Heart left ventricle (tissue), 13 donors: ENCODE measurements at regions not wholly inside any gene's neighbourhood (a gene's known extent, or its start where the extent isn't known, plus 50 kb on each side); places are given as distances from the start of the nearest gene placed in this dataset.

ENCODE experiments used
- POLR2A ChIP-seq, 2 donors: fragments of 450-650 bp; IDR thresholded peaks; one replicate each; pipeline ENCODE4 v1.6.1; 2017; ENCODE audit warnings: antibody characterized with exemption in 2 of 2, mild to moderate bottlenecking in 2 of 2, moderate library complexity in 2 of 2
- TF ChIP-seq, protein P1 (sequence below), 12 donors: fragments of 200-600 bp; sonication (generic) in 4 of 12; IDR thresholded peaks; one replicate each; pipeline versions ENCODE4 v1.5.0 to v1.8.0; 2018 to 2022; ENCODE audit warnings: antibody characterized with exemption in 12 of 12, mild to moderate bottlenecking in 5 of 12
- donor health status: ischemic (EF 13 %, LVEDD 7.1; RV severe dilation, severe dysfunction).
- donor health status: DM: no; HTN: yes; CAD: no.
- donor health status: DM: no; HTN: no; CAD: no.
- donor health status: ischemic (EF 25% LVEDD 6.9; RV normal size, moderate dysfunction).
- donor health status: ischemic (EF 25% LVEDD 5.7; RV mildly dilated, moderate dysfunction).
- donor health status: ischemic (EF 35%, LVEDD 5.7; RV mildly dilated, moderate dysfunction).
- donor health status: nonischemic (EF 11% LVEDD 7.7; RV severe dilation, severe dysfunction).
- donor health status: DM: yes; HTN: yes; CAD: no.
- donor health status: PGD.
- donor health status: ischemic (EF 29% LVEDD 5.4; RV normal size, mild dysfunction).
- donor health status: nonischemic (EF 23%, LVEDD 6.1; RV moderate dilation, normal function).

GRCh38 chr9:16074963-16075362 is 522.1 kb downstream of the CCDC171 start:
- TF ChIP-seq, protein P1, sequence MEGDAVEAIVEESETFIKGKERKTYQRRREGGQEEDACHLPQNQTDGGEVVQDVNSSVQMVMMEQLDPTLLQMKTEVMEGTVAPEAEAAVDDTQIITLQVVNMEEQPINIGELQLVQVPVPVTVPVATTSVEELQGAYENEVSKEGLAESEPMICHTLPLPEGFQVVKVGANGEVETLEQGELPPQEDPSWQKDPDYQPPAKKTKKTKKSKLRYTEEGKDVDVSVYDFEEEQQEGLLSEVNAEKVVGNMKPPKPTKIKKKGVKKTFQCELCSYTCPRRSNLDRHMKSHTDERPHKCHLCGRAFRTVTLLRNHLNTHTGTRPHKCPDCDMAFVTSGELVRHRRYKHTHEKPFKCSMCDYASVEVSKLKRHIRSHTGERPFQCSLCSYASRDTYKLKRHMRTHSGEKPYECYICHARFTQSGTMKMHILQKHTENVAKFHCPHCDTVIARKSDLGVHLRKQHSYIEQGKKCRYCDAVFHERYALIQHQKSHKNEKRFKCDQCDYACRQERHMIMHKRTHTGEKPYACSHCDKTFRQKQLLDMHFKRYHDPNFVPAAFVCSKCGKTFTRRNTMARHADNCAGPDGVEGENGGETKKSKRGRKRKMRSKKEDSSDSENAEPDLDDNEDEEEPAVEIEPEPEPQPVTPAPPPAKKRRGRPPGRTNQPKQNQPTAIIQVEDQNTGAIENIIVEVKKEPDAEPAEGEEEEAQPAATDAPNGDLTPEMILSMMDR (IDR thresholded peaks at IDR 0.05): no peak
- TF ChIP-seq POLR2A (IDR thresholded peaks at IDR 0.05): no peak
